Right atrium auricular region (tissue), 2 donors: ENCODE measurements at regions not wholly inside any gene's neighbourhood (a gene's known extent, or its start where the extent isn't known, plus 50 kb on each side); places are given as distances from the start of the nearest gene placed in this dataset.
"Not testable (repeated sequence)": the region's sequence is repeated elsewhere in the genome, so short reads cannot be mapped to it uniquely, and the experiment has no call there.

Experiments
- DNase-seq: peaks from one replicate; pipeline ENCODE4 v3.0.0-alpha.2; 2019; ENCODE audit warnings: low spot score
- H3K27ac ChIP-seq, 2 donors: fragments of 200-600 bp; sonication (generic); 1 replicate in 1 of 2; 2 replicates in 1 of 2; pipeline ENCODE4 v1.5.1; 2016 to 2019
- H3K27me3 ChIP-seq, 2 donors: fragments of 200-600 bp; sonication (generic); one replicate each; pipeline versions ENCODE4 v1.5.1 to v1.6.0; 2017 to 2019
- H3K36me3 ChIP-seq: fragments of 200-600 bp; sonication (generic); one replicate; pipeline ENCODE4 v1.5.1; 2016
- H3K4me1 ChIP-seq, 2 donors: fragments of 200-600 bp; sonication (generic); one replicate each; pipeline versions ENCODE4 v1.5.1 to v1.6.0; 2017 to 2019
- H3K4me3 ChIP-seq, 2 donors: fragments of 200-600 bp; sonication (generic); 1 replicate in 1 of 2; 2 replicates in 1 of 2; pipeline ENCODE4 v1.5.1; 2017 to 2019; ENCODE audit warnings: mild to moderate bottlenecking in 1 of 2, moderate library complexity in 1 of 2
- H3K9me3 ChIP-seq, 2 donors: fragments of 200-600 bp; sonication (generic); one replicate each; pipeline ENCODE4 v1.5.1; 2019
- CTCF ChIP-seq, 2 donors: fragments of 200-600 bp; sonication (generic); IDR thresholded peaks; one replicate each; pipeline ENCODE4 v1.5.1; 2019; ENCODE audit warnings: antibody characterized with exemption in 2 of 2

- Histone ChIP-seq H3K27me3 (no peaks in the 10 kb centered on the region), H3K4me3 (no peak overlapping the region), H3K36me3 (no peaks in the 10 kb centered on the region), H3K4me1 (no peaks in the 10 kb centered on the region), H3K27ac (no peak overlapping the region), H3K9me3 (no peaks in the 10 kb centered on the region)
- no peak for TF ChIP-seq CTCF (IDR thresholded peaks at IDR 0.05)
- no peak for DNase-seq
Measured at GRCh38 chr7:115600207-115600606, 430.4 kb downstream of the TFEC start.

GRCh38 chr7:115599184-115599583 is 431.4 kb downstream of the TFEC start:
- H3K9me3 ChIP-seq, H3K27me3 ChIP-seq, H3K4me3 ChIP-seq, H3K27ac ChIP-seq, H3K36me3 ChIP-seq, H3K4me1 ChIP-seq, DNase-seq: not testable (repeated sequence)

- DNase-seq, H3K36me3 ChIP-seq, H3K9me3 ChIP-seq, H3K4me1 ChIP-seq, H3K4me3 ChIP-seq, H3K27me3 ChIP-seq, H3K27ac ChIP-seq: not testable (repeated sequence)
Measured at GRCh38 chr7:115597220-115597619, 433.3 kb downstream of the TFEC start.

- DNase-seq, result no peak
- no peaks in the 10 kb centered on the region for H3K4me1 ChIP-seq
- H3K9me3 ChIP-seq, result no peaks in the 10 kb centered on the region
- no peak for TF ChIP-seq CTCF (IDR thresholded peaks at IDR 0.05)
- no peak overlapping the region for H3K4me3 ChIP-seq
- no peaks in the 10 kb centered on the region for H3K27me3 ChIP-seq
- H3K27ac ChIP-seq, result no peak overlapping the region
- H3K36me3 ChIP-seq, result no peaks in the 10 kb centered on the region
Measured at GRCh38 chr7:115593111-115593510, 437.5 kb downstream of the TFEC start.

GRCh38 chr7:115585015-115585718 is 445.4 kb downstream of the TFEC start:
- DNase-seq, result no peak
- H3K4me3 ChIP-seq, result no peak overlapping the region
- TF ChIP-seq CTCF (IDR thresholded peaks at IDR 0.05), result no peak
- no peaks in the 10 kb centered on the region for H3K36me3 ChIP-seq
- H3K9me3 ChIP-seq, result no peaks in the 10 kb centered on the region
- no peaks in the 10 kb centered on the region for H3K4me1 ChIP-seq
- no peaks in the 10 kb centered on the region for H3K27me3 ChIP-seq
- H3K27ac ChIP-seq, result no peak overlapping the region

GRCh38 chr7:115582956-115583355 is 447.6 kb downstream of the TFEC start:
- no peak for DNase-seq
- no peak for TF ChIP-seq CTCF (IDR thresholded peaks at IDR 0.05)
- H3K4me3 ChIP-seq, result no peak overlapping the region
- H3K9me3 ChIP-seq, result no peaks in the 10 kb centered on the region
- H3K36me3 ChIP-seq, result no peaks in the 10 kb centered on the region
- H3K4me1 ChIP-seq, result no peaks in the 10 kb centered on the region
- no peaks in the 10 kb centered on the region for H3K27me3 ChIP-seq
- no peak overlapping the region for H3K27ac ChIP-seq

GRCh38 chr7:115578576-115578975 is 452.0 kb downstream of the TFEC start:
- TF ChIP-seq CTCF (IDR thresholded peaks at IDR 0.05), result no peak
- DNase-seq, result no peak
- H3K9me3 ChIP-seq, result no peaks in the 10 kb centered on the region
- H3K4me3 ChIP-seq, result no peak overlapping the region
- H3K27ac ChIP-seq, result no peak overlapping the region
- H3K4me1 ChIP-seq, result no peaks in the 10 kb centered on the region
- no peaks in the 10 kb centered on the region for H3K36me3 ChIP-seq
- H3K27me3 ChIP-seq, result no peaks in the 10 kb centered on the region
